ENCODE measurements at regions not wholly inside any gene's neighbourhood (a gene's known extent, or its start where the extent isn't known, plus 50 kb on each side); places are given as distances from the start of the nearest gene placed in this dataset.

DNA sequence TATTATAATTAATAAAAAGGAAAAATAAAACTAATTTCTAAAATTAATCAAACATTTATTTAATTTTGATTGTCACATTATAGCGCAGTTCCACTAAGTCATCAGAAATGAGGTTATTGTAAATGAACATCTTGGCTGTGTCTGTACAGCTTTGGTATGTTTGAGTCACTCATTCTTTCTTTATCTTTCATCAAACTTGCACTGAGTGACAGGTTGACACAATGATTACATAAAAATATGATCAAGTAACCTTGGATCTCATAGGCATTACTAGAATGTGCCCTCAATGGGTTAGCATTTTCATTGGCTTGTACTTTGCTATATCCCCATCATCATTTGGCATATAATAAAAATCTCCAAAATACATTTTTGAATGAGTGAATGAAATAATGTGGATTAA lies 1353.2 kb upstream of the ADGRL2 start:
- intact Hi-C loops (cut with DNase I, micrococcal nuclease): no loop called here
- ATAC-seq (ENCODE audit: poor library complexity): no peak
- POLR2A ChIA-PET: no interaction called here

GRCh38 chr1:80445033-80445432 lies 1355.7 kb upstream of the ADGRL2 start:
- no peak overlapping the region for H3K4me3 Mint-ChIP-seq
- H3K27me3 Mint-ChIP-seq: no peaks in the 10 kb centered on the region
- no peak for TF ChIP-seq CTCF (IDR thresholded peaks at IDR 0.05)
- H3K36me3 ChIP-seq (ENCODE audit: insufficient read depth, low read length): no peaks in the 10 kb centered on the region
- intact Hi-C loops (cut with DNase I, micrococcal nuclease): no loop called here
- no peaks in the 10 kb centered on the region for H3K4me1 Mint-ChIP-seq (ENCODE audit: low read depth)
- no peaks in the 10 kb centered on the region for H3K4me1 ChIP-seq (ENCODE audit: insufficient read depth, low read length)
- peaks cover 0 to 7% of the 10 kb centered on the region in 2 experiments for H3K9me3 ChIP-seq (ENCODE audit: control insufficient read depth in 1 of 2, insufficient read depth in 1 of 2, low read length in 2 of 2)
- no peaks in the 10 kb centered on the region for H3K36me3 Mint-ChIP-seq (ENCODE audit: low read depth)
- POLR2A ChIA-PET: no interaction called here
- H3K4me3 ChIP-seq (ENCODE audit: low read length): no peak overlapping the region
- CTCF ChIA-PET: interaction anchor here (0.9 kb wide), 1 partner anchor 10 kb away, joined by 3 read pairs; no protein-coding TSS in a partner anchor
- no peak overlapping the region for H3K27ac Mint-ChIP-seq
- H3K9me3 Mint-ChIP-seq: peaks cover 5% of the 10 kb centered on the region
- H3K27ac ChIP-seq (ENCODE audit: low read depth in 1 of 2, low read length in 2 of 2): no peak overlapping the region
- no peak for ATAC-seq (ENCODE audit: poor library complexity)
- DNase-seq: no peak
- H3K27me3 ChIP-seq (ENCODE audit: control insufficient read depth in 1 of 2, insufficient read depth in 2 of 2, low read length in 2 of 2): no peaks in the 10 kb centered on the region

More for the DNA sequence above, 1353.2 kb upstream of the ADGRL2 start:
- no peaks in the 10 kb centered on the region for H3K4me1 ChIP-seq (ENCODE audit: insufficient read depth, low read length)
- H3K9me3 ChIP-seq (ENCODE audit: control insufficient read depth in 1 of 2, insufficient read depth in 1 of 2, low read length in 2 of 2): peaks cover 3 to 7% of the 10 kb centered on the region in 2 experiments
- no peak for DNase-seq
- no peak overlapping the region for H3K4me3 ChIP-seq (ENCODE audit: low read length)
- H3K9me3 Mint-ChIP-seq: no peaks in the 10 kb centered on the region
- H3K27me3 ChIP-seq (ENCODE audit: control insufficient read depth in 1 of 2, insufficient read depth in 2 of 2, low read length in 2 of 2): no peaks in the 10 kb centered on the region
- H3K4me3 Mint-ChIP-seq: no peak overlapping the region
- CTCF ChIA-PET: no interaction called here
- no peaks in the 10 kb centered on the region for H3K36me3 ChIP-seq (ENCODE audit: insufficient read depth, low read length)
- H3K36me3 Mint-ChIP-seq (ENCODE audit: low read depth): no peaks in the 10 kb centered on the region
- no peak overlapping the region for H3K27ac ChIP-seq (ENCODE audit: low read depth in 1 of 2, low read length in 2 of 2)
- no peak overlapping the region for H3K27ac Mint-ChIP-seq
- no peaks in the 10 kb centered on the region for H3K27me3 Mint-ChIP-seq
- no peaks in the 10 kb centered on the region for H3K4me1 Mint-ChIP-seq (ENCODE audit: low read depth)
- TF ChIP-seq CTCF (IDR thresholded peaks at IDR 0.05): no peak

DNA sequence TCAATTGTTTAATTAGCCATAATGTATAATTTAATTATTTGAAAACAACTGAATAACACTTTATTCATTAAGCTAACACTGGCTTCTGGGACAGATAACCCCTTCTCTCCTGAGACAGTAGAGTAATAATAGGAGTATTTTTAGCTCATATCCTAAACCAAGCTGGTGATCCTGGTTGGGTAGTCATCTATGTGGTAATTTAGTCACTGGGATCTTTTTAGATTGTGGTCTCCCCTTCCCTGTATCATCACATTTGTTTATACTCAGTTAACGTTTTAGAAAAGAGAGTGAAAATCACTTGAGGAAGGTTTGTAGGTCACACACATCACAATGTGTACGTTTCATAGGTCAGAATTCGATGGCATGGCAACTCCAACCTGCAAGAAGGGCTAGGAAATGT lies 1356.6 kb upstream of the ADGRL2 start:
- no peaks in the 10 kb centered on the region for H3K36me3 Mint-ChIP-seq (ENCODE audit: low read depth)
- H3K4me1 Mint-ChIP-seq (ENCODE audit: low read depth): no peaks in the 10 kb centered on the region
- CTCF ChIA-PET: no interaction called here
- Histone ChIP-seq H3K4me1 (ENCODE audit: insufficient read depth, low read length) (no peaks in the 10 kb centered on the region), H3K9me3 (ENCODE audit: control insufficient read depth in 1 of 2, insufficient read depth in 1 of 2, low read length in 2 of 2) (peaks cover 0 to 7% of the 10 kb centered on the region in 2 experiments), H3K4me3 (ENCODE audit: low read length) (no peak overlapping the region), H3K27me3 (ENCODE audit: control insufficient read depth in 1 of 2, insufficient read depth in 2 of 2, low read length in 2 of 2) (no peaks in the 10 kb centered on the region), H3K36me3 (ENCODE audit: insufficient read depth, low read length) (no peaks in the 10 kb centered on the region), H3K27ac (ENCODE audit: low read depth in 1 of 2, low read length in 2 of 2) (no peak overlapping the region)
- peaks cover 5% of the 10 kb centered on the region for H3K9me3 Mint-ChIP-seq
- no peak for TF ChIP-seq CTCF (IDR thresholded peaks at IDR 0.05)
- no peaks in the 10 kb centered on the region for H3K27me3 Mint-ChIP-seq
- no peak for DNase-seq
- ATAC-seq (ENCODE audit: poor library complexity): no peak
- POLR2A ChIA-PET: no interaction called here
- no peak overlapping the region for H3K27ac Mint-ChIP-seq
- intact Hi-C loops (cut with DNase I, micrococcal nuclease): no loop called here
- H3K4me3 Mint-ChIP-seq: no peak overlapping the region
